Fibroblast of lung (primary cell): ENCODE measurements at regions not wholly inside any gene's neighbourhood (a gene's known extent, or its start where the extent isn't known, plus 50 kb on each side); places are given as distances from the start of the nearest gene placed in this dataset.

Experiments
- EZH2 ChIP-seq: IDR thresholded peaks from 2 replicates; pipeline ENCODE4 v1.5.1; 2012; ENCODE audit warnings: low read length, control low read depth, mild to moderate bottlenecking; ENCODE audit errors: missing control alignments
- TF ChIP-seq, protein P1 (sequence below), 2 donors: IDR thresholded peaks in 1 of 2; conservative IDR thresholded peaks in 1 of 2; 1 replicate in 1 of 2; 2 replicates in 1 of 2; pipeline ENCODE4 v1.5.1; 2011 to 2012; ENCODE audit warnings: low read length in 2 of 2, control low read depth in 1 of 2, inconsistent platforms in 1 of 2, low read depth in 1 of 2, mild to moderate bottlenecking in 1 of 2

DNA sequence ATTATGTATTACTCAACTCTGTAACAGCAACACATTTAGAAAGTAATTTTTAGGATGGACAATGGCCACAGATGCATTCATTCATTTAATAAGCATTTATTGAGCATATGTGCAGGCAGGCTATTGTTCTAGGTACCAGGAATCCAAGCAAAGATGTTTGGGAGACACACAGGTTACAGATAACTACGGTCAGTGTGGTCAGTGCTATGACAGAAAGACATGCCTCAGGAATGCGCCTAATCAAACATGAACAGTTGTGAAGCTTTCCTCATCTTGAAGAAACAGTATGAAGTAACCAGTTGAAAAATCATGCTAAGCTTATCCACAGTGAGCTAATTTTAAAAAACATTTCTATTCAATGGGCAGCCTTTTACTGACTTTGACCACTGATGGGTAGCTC lies 155.4 kb upstream of the CCDC54 start:
- TF ChIP-seq, protein P1, sequence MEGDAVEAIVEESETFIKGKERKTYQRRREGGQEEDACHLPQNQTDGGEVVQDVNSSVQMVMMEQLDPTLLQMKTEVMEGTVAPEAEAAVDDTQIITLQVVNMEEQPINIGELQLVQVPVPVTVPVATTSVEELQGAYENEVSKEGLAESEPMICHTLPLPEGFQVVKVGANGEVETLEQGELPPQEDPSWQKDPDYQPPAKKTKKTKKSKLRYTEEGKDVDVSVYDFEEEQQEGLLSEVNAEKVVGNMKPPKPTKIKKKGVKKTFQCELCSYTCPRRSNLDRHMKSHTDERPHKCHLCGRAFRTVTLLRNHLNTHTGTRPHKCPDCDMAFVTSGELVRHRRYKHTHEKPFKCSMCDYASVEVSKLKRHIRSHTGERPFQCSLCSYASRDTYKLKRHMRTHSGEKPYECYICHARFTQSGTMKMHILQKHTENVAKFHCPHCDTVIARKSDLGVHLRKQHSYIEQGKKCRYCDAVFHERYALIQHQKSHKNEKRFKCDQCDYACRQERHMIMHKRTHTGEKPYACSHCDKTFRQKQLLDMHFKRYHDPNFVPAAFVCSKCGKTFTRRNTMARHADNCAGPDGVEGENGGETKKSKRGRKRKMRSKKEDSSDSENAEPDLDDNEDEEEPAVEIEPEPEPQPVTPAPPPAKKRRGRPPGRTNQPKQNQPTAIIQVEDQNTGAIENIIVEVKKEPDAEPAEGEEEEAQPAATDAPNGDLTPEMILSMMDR (conservative IDR thresholded peaks at IDR 0.05 in 1 of 2, IDR thresholded peaks at IDR 0.05 in 1 of 2; ENCODE audit: low read depth in 1 of 2, low read length in 2 of 2) = no peak
- no peak for TF ChIP-seq EZH2
